K562 (cell line): ENCODE measurements at regions not wholly inside any gene's neighbourhood (a gene's known extent, or its start where the extent isn't known, plus 50 kb on each side); places are given as distances from the start of the nearest gene placed in this dataset.

ENCODE experiments used
- ATF3 ChIP-seq, 2 experiments: fragments of 450-650 bp in 1 of 2; sonication (generic) in 1 of 2; formaldehyde crosslinking in 1 of 2; IDR thresholded peaks in 1 of 2; conservative IDR thresholded peaks in 1 of 2; 2 replicates each; pipeline versions ENCODE4 v1.6.1 to v1.8.1; 2016 to 2023; ENCODE audit warnings: mild to moderate bottlenecking in 2 of 2, moderate library complexity in 2 of 2, inconsistent platforms in 1 of 2, missing genetic modification reagents in 1 of 2
- BACH1 ChIP-seq: fragments of 200-800 bp; sonication (Bioruptor generic); IDR thresholded peaks from 2 replicates; pipeline ENCODE4 v1.6.1; 2016; ENCODE audit warnings: missing genetic modification characterization, missing compliant biosample characterization
- BHLHE40 ChIP-seq: IDR thresholded peaks from 2 replicates; pipeline ENCODE4 v1.6.1; 2011; ENCODE audit warnings: low read length, improper control_type of control experiment
- CEBPB ChIP-seq: fragments of 450-650 bp; IDR thresholded peaks from 2 replicates; pipeline ENCODE4 v1.6.1; 2016; ENCODE audit warnings: missing genetic modification characterization, missing compliant biosample characterization
- DMBX1 ChIP-seq: fragments of 250-450 bp; sonication (Bioruptor Pico); IDR thresholded peaks from 2 replicates; pipeline ENCODE4 v1.8.0; 2022; ENCODE audit warnings: inconsistent platforms, mild to moderate bottlenecking, moderate library complexity, borderline replicate concordance
- GTF2A2 ChIP-seq: IDR thresholded peaks from 2 replicates; pipeline ENCODE4 v1.6.1; 2016; ENCODE audit warnings: mild to moderate bottlenecking, missing genetic modification characterization, missing compliant biosample characterization
- KLF16 ChIP-seq: IDR thresholded peaks from 2 replicates; pipeline ENCODE4 v1.6.1; 2016; ENCODE audit warnings: antibody characterized with exemption
- MEIS2 ChIP-seq: fragments of 450-650 bp; IDR thresholded peaks from 2 replicates; pipeline ENCODE4 v1.6.1; 2014; ENCODE audit warnings: mild to moderate bottlenecking; ENCODE audit not compliant: partially characterized antibody
- MYNN ChIP-seq, 2 experiments: sonication (generic); formaldehyde crosslinking in 1 of 2; IDR thresholded peaks; 2 replicates each; pipeline versions ENCODE4 v1.5.0 to v1.6.1; 2016 to 2020; ENCODE audit warnings: antibody characterized with exemption in 1 of 2, missing genetic modification reagents in 1 of 2
- RCOR1 ChIP-seq, 2 experiments: IDR thresholded peaks; 2 replicates each; pipeline ENCODE4 v1.6.1; 2012; ENCODE audit warnings: low read depth in 2 of 2, low read length in 2 of 2, borderline replicate concordance in 1 of 2, improper control_type of control experiment in 1 of 2
- SMARCA4 ChIP-seq: fragments of 450-650 bp; IDR thresholded peaks from 2 replicates; pipeline ENCODE4 v1.6.1; 2016
- SMARCA5 ChIP-seq: fragments of 450-650 bp; IDR thresholded peaks from 2 replicates; pipeline ENCODE4 v1.6.1; 2016
- STAT5A ChIP-seq: IDR thresholded peaks from 2 replicates; pipeline ENCODE4 v1.6.1; 2012; ENCODE audit warnings: low read length, inconsistent platforms, borderline replicate concordance
- ZBTB49 ChIP-seq: sonication (generic); formaldehyde crosslinking; IDR thresholded peaks from 2 replicates; pipeline ENCODE4 v1.8.0; 2022; ENCODE audit warnings: missing genetic modification reagents, mild to moderate bottlenecking, borderline replicate concordance
- ZNF639 ChIP-seq, 2 experiments: fragments of 200-800 bp in 1 of 2; sonication (Bioruptor generic) in 1 of 2; sonication (generic) in 1 of 2; formaldehyde crosslinking in 1 of 2; IDR thresholded peaks in 1 of 2; conservative IDR thresholded peaks in 1 of 2; 2 replicates each; pipeline versions ENCODE4 v1.5.0 to v1.6.1; 2016 to 2020; ENCODE audit warnings: missing compliant biosample characterization in 1 of 2, missing genetic modification characterization in 1 of 2, missing genetic modification reagents in 1 of 2
- TF ChIP-seq, protein P1 (sequence below): sonication (generic); formaldehyde crosslinking; IDR thresholded peaks from 2 replicates; pipeline ENCODE4 v1.8.0; 2022; ENCODE audit warnings: mild to moderate bottlenecking, missing genetic modification reagents

- 0 out of 2 replicates have a peak, but pooled peaks have one; percentile 31 for TF ChIP-seq ZBTB49 (CRISPR knock-in tag)
- TF ChIP-seq GTF2A2 (tag) = no peak
- TF ChIP-seq SMARCA4 = peak; percentile 84
- TF ChIP-seq KLF16 = peak; percentile 85
- TF ChIP-seq, protein P1, sequence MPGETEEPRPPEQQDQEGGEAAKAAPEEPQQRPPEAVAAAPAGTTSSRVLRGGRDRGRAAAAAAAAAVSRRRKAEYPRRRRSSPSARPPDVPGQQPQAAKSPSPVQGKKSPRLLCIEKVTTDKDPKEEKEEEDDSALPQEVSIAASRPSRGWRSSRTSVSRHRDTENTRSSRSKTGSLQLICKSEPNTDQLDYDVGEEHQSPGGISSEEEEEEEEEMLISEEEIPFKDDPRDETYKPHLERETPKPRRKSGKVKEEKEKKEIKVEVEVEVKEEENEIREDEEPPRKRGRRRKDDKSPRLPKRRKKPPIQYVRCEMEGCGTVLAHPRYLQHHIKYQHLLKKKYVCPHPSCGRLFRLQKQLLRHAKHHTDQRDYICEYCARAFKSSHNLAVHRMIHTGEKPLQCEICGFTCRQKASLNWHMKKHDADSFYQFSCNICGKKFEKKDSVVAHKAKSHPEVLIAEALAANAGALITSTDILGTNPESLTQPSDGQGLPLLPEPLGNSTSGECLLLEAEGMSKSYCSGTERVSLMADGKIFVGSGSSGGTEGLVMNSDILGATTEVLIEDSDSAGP (CRISPR knock-in tag) = no peak
- TF ChIP-seq BHLHE40 = 0 out of 2 replicates have a peak, but pooled peaks have one; percentile 6
- TF ChIP-seq MYNN (IDR thresholded peaks at IDR 0.05) = peak; percentile 27; the same call in 1 of the 2 replicates
- TF ChIP-seq MYNN (CRISPR knock-in tag; IDR thresholded peaks at IDR 0.05) = no peak
- peak; percentile 52; the same call in 1 of the 2 replicates for TF ChIP-seq SMARCA5
- peak in 1 of 2 experiments; percentile 61; a peak in 1 of 4 replicates for TF ChIP-seq ZNF639 (CRISPR knock-in tag; conservative IDR thresholded peaks at IDR 0.05 in 1 of 2, IDR thresholded peaks at IDR 0.05 in 1 of 2)
- TF ChIP-seq BACH1 (tag) = peak; percentile 30; the same call in 1 of the 2 replicates
- TF ChIP-seq STAT5A = peak; percentile 26; the same call in 1 of the 2 replicates
- TF ChIP-seq ATF3 (IDR thresholded peaks at IDR 0.05) = peak; percentile 82
- TF ChIP-seq ATF3 (CRISPR knock-in tag; conservative IDR thresholded peaks at IDR 0.05) = no peak
- TF ChIP-seq CEBPB (tag) = 0 out of 2 replicates have a peak, but pooled peaks have one; percentile 46
- peak; percentile 31 for TF ChIP-seq MEIS2
- TF ChIP-seq RCOR1 (IDR thresholded peaks at IDR 0.05; ENCODE audit: borderline replicate concordance in 1 of 2, low read depth in 2 of 2, low read length in 2 of 2) = peak; percentile 40 to 93; a peak in 2 of 4 replicates
- TF ChIP-seq DMBX1 = no peak
Observed at GRCh38 chr1:181151378-181152326, 63.2 kb downstream of the IER5 start (continued).
